Mesenchymal stem cell (in vitro differentiated cells and primary cell): ENCODE measurements at regions not wholly inside any gene's neighbourhood (a gene's known extent, or its start where the extent isn't known, plus 50 kb on each side); places are given as distances from the start of the nearest gene placed in this dataset.

Experiments used
- DNase-seq: peaks from one replicate; pipeline ENCODE4 v3.0.0-alpha.2; 2013
- H2AFZ ChIP-seq: one replicate; pipeline ENCODE4 v1.6.1; 2013; ENCODE audit warnings: low read depth, mild to moderate bottlenecking, control low read depth, inconsistent platforms, low read length, moderate library complexity
- H2AK5ac ChIP-seq: 2 replicates; pipeline ENCODE4 v1.6.1; 2013; ENCODE audit warnings: low read length, moderate library complexity, mild to moderate bottlenecking, inconsistent platforms; ENCODE audit not compliant: severe bottlenecking
- H2BK120ac ChIP-seq: one replicate; pipeline ENCODE4 v1.6.1; 2013; ENCODE audit warnings: low read depth, mild to moderate bottlenecking, inconsistent platforms, low read length, moderate library complexity
- H2BK12ac ChIP-seq, 2 experiments: one replicate each; pipeline ENCODE4 v1.6.1; 2013; ENCODE audit warnings: inconsistent platforms in 2 of 2, low read length in 2 of 2, mild to moderate bottlenecking in 2 of 2, moderate library complexity in 2 of 2, control low read depth in 1 of 2
- H2BK15ac ChIP-seq: one replicate; pipeline ENCODE4 v1.6.1; 2013; ENCODE audit warnings: mild to moderate bottlenecking, low read depth, inconsistent platforms; ENCODE audit not compliant: poor library complexity, severe bottlenecking
- H2BK5ac ChIP-seq: 2 replicates; pipeline ENCODE4 v1.6.1; 2013; ENCODE audit warnings: low read depth, mild to moderate bottlenecking, low read length, control low read depth, inconsistent platforms; ENCODE audit not compliant: poor library complexity, severe bottlenecking
- H3K14ac ChIP-seq, 2 experiments: one replicate each; pipeline ENCODE4 v1.6.1; 2013; ENCODE audit warnings: inconsistent platforms in 2 of 2, low read length in 2 of 2, control low read depth in 1 of 2, mild to moderate bottlenecking in 1 of 2, moderate library complexity in 1 of 2
- H3K18ac ChIP-seq, 2 experiments: one replicate each; pipeline ENCODE4 v1.6.1; 2013; ENCODE audit warnings: inconsistent platforms in 2 of 2, low read length in 2 of 2, control low read depth in 1 of 2, low read depth in 1 of 2, mild to moderate bottlenecking in 1 of 2
- H3K23ac ChIP-seq, 2 experiments: one replicate each; pipeline ENCODE4 v1.6.1; 2013; ENCODE audit warnings: inconsistent platforms in 2 of 2, low read length in 2 of 2, mild to moderate bottlenecking in 2 of 2, moderate library complexity in 2 of 2, control low read depth in 1 of 2
- H3K27ac ChIP-seq: 2 replicates; pipeline ENCODE4 v1.5.1; 2013; ENCODE audit warnings: mild to moderate bottlenecking, moderate library complexity, low read length, control low read depth, inconsistent platforms; ENCODE audit not compliant: poor library complexity, severe bottlenecking
- H3K27me3 ChIP-seq, 2 experiments: 2 replicates each; pipeline versions ENCODE4 v1.6.1 to v1.7.0; 2013; ENCODE audit warnings: low read length in 2 of 2, mild to moderate bottlenecking in 2 of 2, moderate library complexity in 2 of 2, control low read depth in 1 of 2, inconsistent platforms in 1 of 2; ENCODE audit not compliant: control insufficient read depth in 1 of 2, insufficient read depth in 1 of 2
- H3K36me3 ChIP-seq, 2 experiments: 2 replicates each; pipeline versions ENCODE4 v1.6.1 to v1.7.0; 2013; ENCODE audit warnings: low read length in 2 of 2, control low read depth in 1 of 2, inconsistent platforms in 1 of 2, low read depth in 1 of 2, mild to moderate bottlenecking in 1 of 2; ENCODE audit not compliant: insufficient read depth in 2 of 2, control insufficient read depth in 1 of 2
- H3K4ac ChIP-seq, 2 experiments: one replicate each; pipeline ENCODE4 v1.6.1; 2013; ENCODE audit warnings: inconsistent platforms in 2 of 2, low read length in 2 of 2, mild to moderate bottlenecking in 2 of 2, moderate library complexity in 2 of 2, control low read depth in 1 of 2, low read depth in 1 of 2
- H3K4me1 ChIP-seq: 2 replicates; pipeline ENCODE4 v1.6.1; 2013; ENCODE audit warnings: low read depth, low read length, control low read depth; ENCODE audit not compliant: control insufficient read depth, insufficient read depth
- H3K4me2 ChIP-seq: 2 replicates; pipeline ENCODE4 v1.6.1; 2013; ENCODE audit warnings: low read length, mild to moderate bottlenecking, inconsistent platforms; ENCODE audit not compliant: poor library complexity, severe bottlenecking
- H3K4me3 ChIP-seq, 2 experiments: 2 replicates each; pipeline versions ENCODE4 v1.5.1 to v1.7.0; 2013; ENCODE audit warnings: low read length in 2 of 2, mild to moderate bottlenecking in 2 of 2, control low read depth in 1 of 2, low read depth in 1 of 2; ENCODE audit not compliant: insufficient read depth in 1 of 2
- H3K79me1 ChIP-seq: replicated peaks from 2 replicates; pipeline ENCODE4 v1.6.1; 2013; ENCODE audit warnings: mild to moderate bottlenecking, control low read depth, low read length, inconsistent platforms; ENCODE audit not compliant: poor library complexity, severe bottlenecking
- H3K9ac ChIP-seq: 2 replicates; pipeline ENCODE4 v1.7.0; 2013; ENCODE audit warnings: mild to moderate bottlenecking, low read length, moderate library complexity
- H3K9me3 ChIP-seq: 2 replicates; pipeline ENCODE4 v1.7.0; 2013; ENCODE audit warnings: mild to moderate bottlenecking, low read length; ENCODE audit not compliant: control insufficient read depth
- H4K8ac ChIP-seq: one replicate; pipeline ENCODE4 v1.6.1; 2013; ENCODE audit warnings: inconsistent platforms, mild to moderate bottlenecking, low read length, moderate library complexity
- H4K91ac ChIP-seq: one replicate; pipeline ENCODE4 v1.6.1; 2013; ENCODE audit warnings: mild to moderate bottlenecking, low read length, inconsistent platforms
- WGBS: methylation state at CpG from one replicate; pipeline ENCODE4 v1.1.7; 2013; ENCODE audit warnings: mixed read lengths; 5-methylcytosine and 5-hydroxymethylcytosine counted together

DNA sequence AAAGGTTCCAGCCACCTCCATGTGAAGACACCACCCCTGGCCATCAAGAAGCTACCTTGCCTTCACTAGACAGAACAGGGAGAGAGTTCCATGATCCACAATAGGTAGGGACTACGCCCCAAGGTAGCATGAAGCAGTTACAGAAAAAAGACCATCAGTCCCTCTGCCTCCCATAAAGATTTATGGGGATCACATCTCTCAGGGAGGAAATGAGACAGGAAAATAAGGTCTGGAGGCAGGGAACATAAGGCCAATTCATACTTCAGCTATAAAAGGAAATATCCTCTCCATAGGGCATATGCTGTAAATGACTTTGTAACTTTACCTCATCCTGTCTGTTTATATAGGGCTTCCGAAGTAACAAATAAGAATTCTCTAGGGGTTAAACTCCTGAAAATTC lies 129.4 kb downstream of the OR2B2 start:
- Histone ChIP-seq H3K36me3 (no peaks in the 10 kb centered on the region), H3K9ac (no peak overlapping the region), H4K91ac (no peak overlapping the region), H3K4me2 (no peak overlapping the region), H3K18ac (no peak overlapping the region), H3K4me1 (no peaks in the 10 kb centered on the region), H2BK15ac (no peak overlapping the region), H3K27ac (no peak overlapping the region), H3K27me3 (peaks cover 18 to 25% of the 10 kb centered on the region in 2 experiments), H3K79me1 (no peaks in the 10 kb centered on the region), H3K23ac (no peak overlapping the region), H3K14ac (no peak overlapping the region), H2BK12ac (no peak overlapping the region), H2BK5ac (no peak overlapping the region), H2AFZ (no peak overlapping the region), H3K4me3 (no peak overlapping the region), H3K4ac (no peak overlapping the region), H4K8ac (no peak overlapping the region), H2BK120ac (no peak overlapping the region), H3K9me3 (no peaks in the 10 kb centered on the region), H2AK5ac (no peak overlapping the region)
- DNase-seq, result no peak
- WGBS, result 68% methylated on average over 2 of the region's 2 CpGs

- H3K4me3 ChIP-seq, result no peak overlapping the region
- no peak overlapping the region for H2AFZ ChIP-seq
- H3K79me1 ChIP-seq, result no peaks in the 10 kb centered on the region
- H2BK15ac ChIP-seq, result no peak overlapping the region
- no peak overlapping the region for H3K4me2 ChIP-seq
- no peak overlapping the region for H4K8ac ChIP-seq
- no peak overlapping the region for H3K18ac ChIP-seq
- H3K9me3 ChIP-seq, result no peaks in the 10 kb centered on the region
- no peak overlapping the region for H2BK120ac ChIP-seq
- no peak for DNase-seq
- no peak overlapping the region for H3K4ac ChIP-seq
- no peaks in the 10 kb centered on the region for H3K4me1 ChIP-seq
- H4K91ac ChIP-seq, result no peak overlapping the region
- no peaks in the 10 kb centered on the region for H3K36me3 ChIP-seq
- H2BK5ac ChIP-seq, result no peak overlapping the region
- no peak overlapping the region for H3K9ac ChIP-seq
- no peak overlapping the region for H3K23ac ChIP-seq
- H3K27ac ChIP-seq, result no peak overlapping the region
- H2BK12ac ChIP-seq, result no peak overlapping the region
- H3K14ac ChIP-seq, result no peak overlapping the region
- no peak overlapping the region for H2AK5ac ChIP-seq
- peaks cover 10 to 14% of the 10 kb centered on the region in 2 experiments for H3K27me3 ChIP-seq
- 95% methylated on average over 5 of the region's 7 CpGs for WGBS
Observed at GRCh38 chr6:27778625-27779417, 133.4 kb downstream of the OR2B2 start.

GRCh38 chr6:27777614-27778355 lies 134.4 kb downstream of the OR2B2 start:
- Histone ChIP-seq H3K14ac (no peak overlapping the region), H2AFZ (peak overlapping the region; percentile 4)

DNA sequence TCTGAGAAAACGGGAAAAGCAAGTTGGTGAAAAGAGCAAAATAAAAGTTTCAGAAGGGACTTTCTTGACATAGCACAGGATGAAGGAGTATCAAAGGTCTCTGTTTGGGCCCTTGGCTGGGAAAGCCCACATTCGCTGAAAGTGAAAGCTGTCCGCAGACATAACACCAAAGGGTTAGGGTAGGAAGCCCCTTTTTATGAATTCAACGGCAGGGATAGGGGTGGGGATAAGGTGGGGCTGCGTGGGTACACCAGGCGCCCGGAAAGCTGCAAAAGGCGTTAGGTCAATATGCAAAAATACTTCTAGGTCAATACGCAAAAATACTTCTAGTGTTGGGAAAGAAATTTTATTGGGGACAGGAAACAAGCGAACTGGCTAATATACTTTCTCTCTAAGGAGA lies 135.1 kb downstream of the OR2B2 start:
- Histone ChIP-seq H2AFZ (no peak overlapping the region), H3K4me3 (peak overlapping the region in 1 of 2 experiments; percentile 39), H3K9ac (no peak overlapping the region), H3K27ac (no peak overlapping the region), H3K23ac (no peak overlapping the region), H2BK12ac (no peak overlapping the region), H4K91ac (no peak overlapping the region), H3K79me1 (no peaks in the 10 kb centered on the region), H2BK15ac (no peak overlapping the region), H2AK5ac (no peak overlapping the region), H3K9me3 (no peaks in the 10 kb centered on the region), H3K4me1 (peaks cover 2% of the 10 kb centered on the region), H3K27me3 (peaks cover 10 to 14% of the 10 kb centered on the region in 2 experiments), H3K4ac (no peak overlapping the region), H2BK120ac (no peak overlapping the region), H3K14ac (no peak overlapping the region), H3K4me2 (peak overlapping the region; percentile 34), H3K36me3 (no peaks in the 10 kb centered on the region), H4K8ac (no peak overlapping the region), H2BK5ac (no peak overlapping the region), H3K18ac (no peak overlapping the region)
- 68% methylated on average over 10 of the region's 10 CpGs for WGBS
- no peak for DNase-seq

More at GRCh38 chr6:27777614-27778355, 134.4 kb downstream of the OR2B2 start:
- H3K4me2 ChIP-seq, result no peak overlapping the region
- H2BK12ac ChIP-seq, result no peak overlapping the region
- no peak overlapping the region for H2BK120ac ChIP-seq
- H3K18ac ChIP-seq, result no peak overlapping the region
- no peak overlapping the region for H3K23ac ChIP-seq
- no peak overlapping the region for H2BK5ac ChIP-seq
- peaks cover 10 to 14% of the 10 kb centered on the region in 2 experiments for H3K27me3 ChIP-seq
- no peak overlapping the region for H3K9ac ChIP-seq
- no peak overlapping the region for H2BK15ac ChIP-seq
- H2AK5ac ChIP-seq, result no peak overlapping the region
- H3K27ac ChIP-seq, result no peak overlapping the region
- H3K4ac ChIP-seq, result no peak overlapping the region
- no peak overlapping the region for H3K4me3 ChIP-seq
- no peaks in the 10 kb centered on the region for H3K79me1 ChIP-seq
- no peak overlapping the region for H4K8ac ChIP-seq
- no peaks in the 10 kb centered on the region for H3K9me3 ChIP-seq
- H3K4me1 ChIP-seq, result no peaks in the 10 kb centered on the region
- no peak for DNase-seq
- WGBS, result 67% methylated on average over 8 of the region's 11 CpGs
- no peaks in the 10 kb centered on the region for H3K36me3 ChIP-seq
- no peak overlapping the region for H4K91ac ChIP-seq
